C4-2B (cell line): ENCODE measurements at regions not wholly inside any gene's neighbourhood (a gene's known extent, or its start where the extent isn't known, plus 50 kb on each side); places are given as distances from the start of the nearest gene placed in this dataset.

Source experiments
- ZFX ChIP-seq: fragments of 450-650 bp; IDR thresholded peaks from 2 replicates; pipeline ENCODE4 v1.6.1; 2017
- TF ChIP-seq, protein P1 (sequence below): fragments of 450-650 bp; conservative IDR thresholded peaks from 2 replicates; pipeline ENCODE4 v1.5.1; 2017; ENCODE audit warnings: mild to moderate bottlenecking

DNA sequence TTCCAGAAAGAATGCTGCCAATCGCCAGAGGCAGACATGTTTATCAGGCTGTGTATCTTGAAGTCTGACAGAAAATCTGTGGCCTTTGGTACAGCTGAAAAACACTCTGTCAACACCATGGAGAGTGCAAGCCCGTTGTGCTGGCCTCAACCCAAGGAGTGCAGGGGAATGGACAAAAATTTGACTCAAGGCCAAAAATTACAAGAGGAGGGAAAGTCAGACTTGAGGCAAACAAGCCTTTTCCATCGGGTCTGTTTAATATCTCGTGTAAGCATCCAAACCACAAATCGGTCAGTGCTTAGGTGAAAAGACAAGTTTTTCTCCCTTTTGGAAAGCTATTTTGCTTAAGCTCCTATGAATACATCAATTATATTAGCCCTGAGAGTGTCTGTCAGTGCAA lies 305.3 kb upstream of the NFE2L3 start:
- TF ChIP-seq, protein P1, sequence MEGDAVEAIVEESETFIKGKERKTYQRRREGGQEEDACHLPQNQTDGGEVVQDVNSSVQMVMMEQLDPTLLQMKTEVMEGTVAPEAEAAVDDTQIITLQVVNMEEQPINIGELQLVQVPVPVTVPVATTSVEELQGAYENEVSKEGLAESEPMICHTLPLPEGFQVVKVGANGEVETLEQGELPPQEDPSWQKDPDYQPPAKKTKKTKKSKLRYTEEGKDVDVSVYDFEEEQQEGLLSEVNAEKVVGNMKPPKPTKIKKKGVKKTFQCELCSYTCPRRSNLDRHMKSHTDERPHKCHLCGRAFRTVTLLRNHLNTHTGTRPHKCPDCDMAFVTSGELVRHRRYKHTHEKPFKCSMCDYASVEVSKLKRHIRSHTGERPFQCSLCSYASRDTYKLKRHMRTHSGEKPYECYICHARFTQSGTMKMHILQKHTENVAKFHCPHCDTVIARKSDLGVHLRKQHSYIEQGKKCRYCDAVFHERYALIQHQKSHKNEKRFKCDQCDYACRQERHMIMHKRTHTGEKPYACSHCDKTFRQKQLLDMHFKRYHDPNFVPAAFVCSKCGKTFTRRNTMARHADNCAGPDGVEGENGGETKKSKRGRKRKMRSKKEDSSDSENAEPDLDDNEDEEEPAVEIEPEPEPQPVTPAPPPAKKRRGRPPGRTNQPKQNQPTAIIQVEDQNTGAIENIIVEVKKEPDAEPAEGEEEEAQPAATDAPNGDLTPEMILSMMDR: no peak
- TF ChIP-seq ZFX: no peak
